Activated CD8-positive, alpha-beta T cell treated with anti-CD3 and anti-CD28 coated beads for 36 hours (primary cell): ENCODE measurements at regions not wholly inside any gene's neighbourhood (a gene's known extent, or its start where the extent isn't known, plus 50 kb on each side); places are given as distances from the start of the nearest gene placed in this dataset.

Experiments used
- ATAC-seq: fragments of 200-7000 bp; cut with Tn5 transposase; one replicate; pipeline ENCODE4 v1.10.0; 2021; ENCODE audit warnings: mild to moderate bottlenecking, moderate library complexity
- CTCF ChIA-PET: fragments of 350-600 bp; sonication (Branson Sonifier 250); formaldehyde crosslinking; loops from one replicate; lab custom pipeline; 2021; ENCODE audit warnings: antibody characterized with exemption; lab: Charles Lee
- POLR2A ChIA-PET: fragments of 350-600 bp; sonication (Branson Sonifier 250); formaldehyde crosslinking; loops from one replicate; lab custom pipeline; 2021; ENCODE audit warnings: antibody characterized with exemption; lab: Charles Lee
- DNase-seq: peaks from one replicate; pipeline ENCODE4 v3.0.0-alpha.2; 2020
- H3K27ac Mint-ChIP-seq: one replicate; pipeline ENCODE4 v1.8.0; 2021; ENCODE audit warnings: mild to moderate bottlenecking, mixed read lengths
- H3K27me3 Mint-ChIP-seq: one replicate; pipeline ENCODE4 v1.8.0; 2021; ENCODE audit warnings: mixed read lengths
- H3K36me3 Mint-ChIP-seq: one replicate; pipeline ENCODE4 v1.8.0; 2021; ENCODE audit warnings: low read depth, mixed read lengths
- H3K4me1 Mint-ChIP-seq: one replicate; pipeline ENCODE4 v1.8.0; 2021; ENCODE audit warnings: low read depth, mixed read lengths
- H3K4me3 Mint-ChIP-seq: one replicate; pipeline ENCODE4 v1.8.0; 2021; ENCODE audit warnings: mild to moderate bottlenecking, moderate library complexity, mixed read lengths
- H3K9me3 Mint-ChIP-seq: one replicate; pipeline ENCODE4 v1.8.0; 2021; ENCODE audit warnings: mixed read lengths
- intact Hi-C: fragments of 100-400 bp; cut with micrococcal nuclease; formaldehyde crosslinking; loops from one replicate; pipeline ENCODE4 v1.10.0; 2022
- TF ChIP-seq, protein P1 (sequence below): fragments of 200-600 bp; IDR thresholded peaks from one replicate; pipeline ENCODE4 v1.8.0; 2022; ENCODE audit warnings: antibody characterized with exemption, mild to moderate bottlenecking

DNA sequence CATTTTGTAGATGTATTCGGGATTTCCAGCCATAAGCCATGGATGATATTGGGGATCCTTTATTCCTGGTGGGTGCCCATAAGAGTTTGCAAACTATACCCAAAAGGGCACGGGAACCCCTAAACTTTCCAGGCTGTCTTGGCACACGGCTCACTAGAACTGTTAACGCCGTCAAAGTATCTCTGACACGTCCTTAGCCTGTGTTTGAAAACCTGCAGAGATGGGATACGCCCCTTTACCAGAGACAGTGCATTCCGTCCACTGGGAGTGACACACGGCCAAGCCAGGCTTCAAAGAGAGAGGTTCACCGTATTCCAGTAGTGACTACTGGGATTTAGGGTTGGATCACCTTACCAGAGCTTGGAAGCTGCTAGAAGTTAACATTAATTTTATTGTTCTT is 95.0 kb downstream of the THBS2 start:
- TF ChIP-seq, protein P1, sequence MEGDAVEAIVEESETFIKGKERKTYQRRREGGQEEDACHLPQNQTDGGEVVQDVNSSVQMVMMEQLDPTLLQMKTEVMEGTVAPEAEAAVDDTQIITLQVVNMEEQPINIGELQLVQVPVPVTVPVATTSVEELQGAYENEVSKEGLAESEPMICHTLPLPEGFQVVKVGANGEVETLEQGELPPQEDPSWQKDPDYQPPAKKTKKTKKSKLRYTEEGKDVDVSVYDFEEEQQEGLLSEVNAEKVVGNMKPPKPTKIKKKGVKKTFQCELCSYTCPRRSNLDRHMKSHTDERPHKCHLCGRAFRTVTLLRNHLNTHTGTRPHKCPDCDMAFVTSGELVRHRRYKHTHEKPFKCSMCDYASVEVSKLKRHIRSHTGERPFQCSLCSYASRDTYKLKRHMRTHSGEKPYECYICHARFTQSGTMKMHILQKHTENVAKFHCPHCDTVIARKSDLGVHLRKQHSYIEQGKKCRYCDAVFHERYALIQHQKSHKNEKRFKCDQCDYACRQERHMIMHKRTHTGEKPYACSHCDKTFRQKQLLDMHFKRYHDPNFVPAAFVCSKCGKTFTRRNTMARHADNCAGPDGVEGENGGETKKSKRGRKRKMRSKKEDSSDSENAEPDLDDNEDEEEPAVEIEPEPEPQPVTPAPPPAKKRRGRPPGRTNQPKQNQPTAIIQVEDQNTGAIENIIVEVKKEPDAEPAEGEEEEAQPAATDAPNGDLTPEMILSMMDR = no peak
- H3K9me3 Mint-ChIP-seq = no peaks in the 10 kb centered on the region

DNA sequence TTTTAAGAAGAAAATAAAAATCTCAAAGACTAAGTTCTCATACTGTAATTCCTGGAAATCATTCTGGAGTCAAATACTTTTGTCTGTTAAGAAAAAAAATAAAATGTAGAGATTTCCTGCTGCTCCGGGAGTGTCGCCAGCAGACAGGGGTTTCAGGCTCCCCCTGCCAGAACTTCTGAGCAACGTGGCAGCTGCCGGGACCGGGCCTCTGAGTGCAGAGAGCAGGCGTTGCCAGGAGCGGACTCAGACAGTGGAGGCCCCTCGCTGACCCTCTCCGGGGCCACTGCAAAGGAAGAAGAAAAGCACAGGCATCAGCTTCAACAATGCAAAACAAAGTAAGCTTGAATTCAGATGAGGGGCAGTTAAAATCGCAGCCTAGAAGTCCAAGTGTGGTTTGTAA is 95.5 kb downstream of the THBS2 start:
- no peak for DNase-seq
- no peak overlapping the region for H3K4me3 Mint-ChIP-seq
- H3K27me3 Mint-ChIP-seq = peaks cover 18% of the 10 kb centered on the region
- H3K27ac Mint-ChIP-seq = no peak overlapping the region
- ChIA-PET CTCF (no interaction called here), POLR2A (no interaction called here)
- no peaks in the 10 kb centered on the region for H3K9me3 Mint-ChIP-seq
- no peak for ATAC-seq
- TF ChIP-seq, protein P1 = no peak
- intact Hi-C loops = no loop called here
- H3K36me3 Mint-ChIP-seq = no peaks in the 10 kb centered on the region
- peaks cover 4% of the 10 kb centered on the region for H3K4me1 Mint-ChIP-seq

More for the DNA sequence above, 95.0 kb downstream of the THBS2 start:
- ChIA-PET POLR2A (no interaction called here), CTCF (no interaction called here)
- Mint-ChIP-seq H3K4me3 (no peak overlapping the region), H3K4me1 (peaks cover 5% of the 10 kb centered on the region), H3K27ac (no peak overlapping the region), H3K36me3 (no peaks in the 10 kb centered on the region), H3K27me3 (peaks cover 14% of the 10 kb centered on the region)
- DNase-seq (no peak), ATAC-seq (no peak)
- intact Hi-C loops = no loop called here

DNA sequence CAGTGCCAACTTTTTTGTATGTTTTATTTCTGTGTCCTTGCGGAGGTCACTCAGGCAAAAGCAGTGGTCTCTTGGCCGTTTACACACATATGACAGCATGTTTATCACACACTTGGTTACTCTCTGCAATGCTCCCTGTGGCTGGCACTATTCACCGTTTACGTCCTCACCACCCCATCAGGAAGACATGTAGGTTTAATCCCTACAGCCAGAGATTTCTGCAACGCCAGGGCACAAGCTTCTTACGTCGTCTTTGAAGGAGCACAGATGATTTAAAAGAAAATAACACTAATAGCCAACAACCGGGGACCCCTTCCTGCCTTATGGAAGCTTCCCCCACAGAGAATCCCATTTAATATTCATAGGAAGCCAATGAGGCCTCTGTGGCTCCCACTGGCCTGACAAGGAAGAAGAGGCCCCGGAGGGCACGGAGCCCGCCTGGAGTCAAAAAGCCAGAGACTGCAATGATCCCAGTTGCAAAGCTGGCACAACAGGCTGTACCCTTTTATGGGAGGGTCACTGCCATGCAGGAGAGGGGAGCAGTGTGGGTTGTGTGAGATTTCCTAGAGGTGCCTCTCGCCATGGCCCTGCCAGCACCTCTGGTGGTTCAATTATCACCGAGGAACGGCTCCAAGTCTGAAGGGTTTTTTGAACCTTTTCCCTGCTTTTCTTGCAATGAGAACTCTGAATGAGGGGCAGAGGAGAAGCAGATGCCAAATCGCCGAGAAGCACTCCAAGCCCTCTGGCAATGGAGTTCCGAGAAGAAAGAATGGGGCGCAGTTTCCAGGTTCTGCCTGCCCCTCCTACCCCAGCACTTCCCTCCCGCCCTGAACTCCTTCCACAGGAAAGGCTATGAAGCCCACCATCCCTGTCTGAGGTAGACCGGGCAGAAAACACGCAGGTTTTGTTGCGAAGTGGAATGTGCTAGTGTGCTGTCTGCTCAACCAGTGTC is 96.2 kb downstream of the THBS2 start:
- peaks cover 21% of the 10 kb centered on the region for H3K27me3 Mint-ChIP-seq
- no peak overlapping the region for H3K4me3 Mint-ChIP-seq
- no peaks in the 10 kb centered on the region for H3K36me3 Mint-ChIP-seq
- intact Hi-C loops = no loop called here
- H3K9me3 Mint-ChIP-seq = no peaks in the 10 kb centered on the region
- ATAC-seq (no peak), DNase-seq (no peak)
- ChIA-PET POLR2A (no interaction called here), CTCF (no interaction called here)
- TF ChIP-seq, protein P1 = no peak
- no peaks in the 10 kb centered on the region for H3K4me1 Mint-ChIP-seq
- H3K27ac Mint-ChIP-seq = no peak overlapping the region

DNA sequence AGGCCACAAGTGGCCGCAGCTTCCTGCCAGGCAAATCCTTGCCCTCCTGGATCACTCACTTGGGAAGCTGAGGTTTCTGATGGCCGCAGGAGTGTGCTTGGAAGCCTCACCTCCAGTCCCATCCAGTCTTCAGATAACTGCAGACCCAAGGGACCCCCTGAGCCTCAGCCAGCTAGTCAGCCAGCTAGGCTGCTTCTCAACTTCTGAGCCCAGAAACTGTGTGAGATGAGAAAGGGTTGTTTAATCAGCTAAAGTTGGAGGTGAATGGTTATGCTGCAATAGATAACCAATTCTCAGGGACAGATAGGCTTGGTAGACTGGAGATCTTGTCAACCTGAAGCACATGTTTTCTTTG is 96.9 kb downstream of the THBS2 start:
- ATAC-seq = no peak

More for the DNA sequence above, 96.9 kb downstream of the THBS2 start:
- CTCF ChIA-PET = no interaction called here
- intact Hi-C loops = no loop called here
- no peak overlapping the region for H3K27ac Mint-ChIP-seq
- no peak for DNase-seq
- no peaks in the 10 kb centered on the region for H3K9me3 Mint-ChIP-seq
- TF ChIP-seq, protein P1 = no peak
- no peak overlapping the region for H3K4me3 Mint-ChIP-seq
- H3K27me3 Mint-ChIP-seq = peaks cover 21% of the 10 kb centered on the region
- no peaks in the 10 kb centered on the region for H3K36me3 Mint-ChIP-seq
- no peaks in the 10 kb centered on the region for H3K4me1 Mint-ChIP-seq
- POLR2A ChIA-PET = no interaction called here
